ENCODE measurements at regions not wholly inside any gene's neighbourhood (a gene's known extent, or its start where the extent isn't known, plus 50 kb on each side); places are given as distances from the start of the nearest gene placed in this dataset.

GRCh38 chr1:56167596-56167995 is 411.8 kb downstream of the PLPP3 start:
- TF ChIP-seq EZH2 (IDR thresholded peaks at IDR 0.05; ENCODE audit: insufficient read depth, poor library complexity, severe bottlenecking) (no peak), EZH2phosphoT487 (IDR thresholded peaks at IDR 0.05; ENCODE audit: insufficient read depth, low read depth) (no peak)
